ENCODE measurements at regions not wholly inside any gene's neighbourhood (a gene's known extent, or its start where the extent isn't known, plus 50 kb on each side); places are given as distances from the start of the nearest gene placed in this dataset.

- TF ChIP-seq ESRRA (CRISPR knock-in tag; IDR thresholded peaks at IDR 0.05; ENCODE audit: borderline replicate concordance) (no peak), CTCF (IDR thresholded peaks at IDR 0.05) (no peak), NR3C1 (CRISPR knock-in tag; conservative IDR thresholded peaks at IDR 0.05; ENCODE audit: low read depth) (no peak), PRDM15 (CRISPR knock-in tag; IDR thresholded peaks at IDR 0.05) (no peak), ZNF121 (CRISPR knock-in tag; IDR thresholded peaks at IDR 0.05) (no peak), MAX (CRISPR knock-in tag; IDR thresholded peaks at IDR 0.05) (no peak), E2F4 (CRISPR knock-in tag; IDR thresholded peaks at IDR 0.05; ENCODE audit: borderline replicate concordance, low read depth) (no peak), FOXJ3 (CRISPR knock-in tag; IDR thresholded peaks at IDR 0.05; ENCODE audit: borderline replicate concordance) (no peak), NR2C2 (CRISPR knock-in tag; IDR thresholded peaks at IDR 0.05) (no peak)
Observed at GRCh38 chr20:12077875-12078274, 160.2 kb downstream of the BTBD3 start.

All from WTC11 (cell line).